NOMO-1 treated with DMSO at 0.1 percent for 48 hours (cell line): ENCODE measurements at regions not wholly inside any gene's neighbourhood (a gene's known extent, or its start where the extent isn't known, plus 50 kb on each side); places are given as distances from the start of the nearest gene placed in this dataset.
A peak's percentile ranks its signal among the peaks of the same experiment; 100 is the strongest.

Experiments used
- DNase-seq: peaks from one replicate; lab custom pipeline; 2025; ENCODE audit not compliant: unreplicated experiment; lab: John Stamatoyannopoulos, UW

GRCh38 chr12:91563011-91563765, 380.6 kb upstream of the DCN start:
- DNase-seq = no peak

- DNase-seq = peak; percentile 5
Measured at GRCh38 chr12:91562476-91562875, 379.9 kb upstream of the DCN start.

GRCh38 chr12:91561958-91562325, 379.3 kb upstream of the DCN start:
- DNase-seq = no peak

- no peak for DNase-seq
Measured at GRCh38 chr12:91561301-91561957, 378.8 kb upstream of the DCN start.

- DNase-seq = no peak
Measured at GRCh38 chr12:91556909-91557308, 374.3 kb upstream of the DCN start.

GRCh38 chr12:91555436-91556415, 373.1 kb upstream of the DCN start:
- no peak for DNase-seq

- DNase-seq = peak; percentile 94
Measured at GRCh38 chr12:91551927-91552326, 369.3 kb upstream of the DCN start.

- DNase-seq = no peak
Measured at GRCh38 chr12:91551242-91551641, 368.6 kb upstream of the DCN start.

- DNase-seq = no peak
Measured at GRCh38 chr12:91542666-91543065, 360.0 kb upstream of the DCN start.

GRCh38 chr12:91542067-91542466, 359.4 kb upstream of the DCN start:
- no peak for DNase-seq

- DNase-seq = no peak
Measured at GRCh38 chr12:91538418-91538817, 355.8 kb upstream of the DCN start.

- DNase-seq = no peak
Measured at GRCh38 chr12:91533366-91533765, 350.7 kb upstream of the DCN start.

GRCh38 chr12:91529829-91530228, 347.2 kb upstream of the DCN start:
- no peak for DNase-seq

- DNase-seq = no peak
Measured at GRCh38 chr12:91523831-91524230, 341.2 kb upstream of the DCN start.

- no peak for DNase-seq
Measured at GRCh38 chr12:91516695-91517047, 334.1 kb upstream of the DCN start.

GRCh38 chr12:91515944-91516694, 333.5 kb upstream of the DCN start:
- peak; percentile 59 for DNase-seq

- peak; percentile 34 for DNase-seq
Measured at GRCh38 chr12:91513313-91513712, 330.7 kb upstream of the DCN start.

- DNase-seq = no peak
Measured at GRCh38 chr12:91511795-91512420, 329.3 kb upstream of the DCN start.

- DNase-seq = no peak
Measured at GRCh38 chr12:91507754-91508153, 325.1 kb upstream of the DCN start.

GRCh38 chr12:91506452-91506851, 323.8 kb upstream of the DCN start:
- no peak for DNase-seq

- DNase-seq = no peak
Measured at GRCh38 chr12:91505006-91505405, 322.4 kb upstream of the DCN start.
